CD4-positive, alpha-beta T cell (primary cell): ENCODE measurements at regions not wholly inside any gene's neighbourhood (a gene's known extent, or its start where the extent isn't known, plus 50 kb on each side); places are given as distances from the start of the nearest gene placed in this dataset.

ENCODE experiments used
- ATAC-seq: fragments of 200-7000 bp; cut with Tn5 transposase; one replicate; pipeline ENCODE4 v1.10.0; 2022; ENCODE audit warnings: mild to moderate bottlenecking; ENCODE audit not compliant: poor library complexity
- CTCF ChIA-PET: fragments of 350-600 bp; sonication (Branson Sonifier 250); formaldehyde crosslinking; loops from one replicate; lab custom pipeline; 2021; ENCODE audit warnings: antibody characterized with exemption, inconsistent platforms; lab: Charles Lee
- POLR2A ChIA-PET: fragments of 350-600 bp; sonication (Branson Sonifier 250); formaldehyde crosslinking; loops from one replicate; lab custom pipeline; 2021; ENCODE audit warnings: antibody characterized with exemption, inconsistent platforms; lab: Charles Lee
- DNase-seq, 14 experiments: peaks; one replicate each; pipeline ENCODE4 v3.0.0-alpha.2; 2013 to 2020; ENCODE audit warnings: mixed read lengths in 2 of 14
- H3K27ac ChIP-seq, 2 donors: one replicate each; pipeline versions ENCODE4 v1.5.1 to v1.7.0; 2013; ENCODE audit warnings: low read length in 2 of 2, low read depth in 1 of 2, mild to moderate bottlenecking in 1 of 2
- H3K27me3 ChIP-seq, 2 experiments: 1 replicate in 1 of 2; 2 replicates in 1 of 2; pipeline versions ENCODE4 v1.6.1 to v1.7.0; 2013; ENCODE audit warnings: low read length in 2 of 2, control low read depth in 1 of 2, mild to moderate bottlenecking in 1 of 2, moderate library complexity in 1 of 2; ENCODE audit not compliant: insufficient read depth in 2 of 2, control insufficient read depth in 1 of 2
- H3K36me3 ChIP-seq: one replicate; pipeline ENCODE4 v1.6.1; 2013; ENCODE audit warnings: low read length, control low read depth; ENCODE audit not compliant: insufficient read depth
- H3K4me1 ChIP-seq: one replicate; pipeline ENCODE4 v1.6.1; 2013; ENCODE audit warnings: low read length, control low read depth; ENCODE audit not compliant: insufficient read depth
- H3K4me3 ChIP-seq: one replicate; pipeline ENCODE4 v1.5.1; 2013; ENCODE audit warnings: mild to moderate bottlenecking, low read length, moderate library complexity
- H3K9me3 ChIP-seq, 2 experiments: 1 replicate in 1 of 2; 2 replicates in 1 of 2; pipeline versions ENCODE4 v1.6.1 to v1.7.0; 2013; ENCODE audit warnings: low read length in 2 of 2, mild to moderate bottlenecking in 2 of 2, control low read depth in 1 of 2, moderate library complexity in 1 of 2; ENCODE audit not compliant: control insufficient read depth in 1 of 2, insufficient read depth in 1 of 2
- H3K27ac Mint-ChIP-seq: one replicate; pipeline ENCODE4 v1.8.0; 2020; ENCODE audit warnings: mixed read lengths
- H3K27me3 Mint-ChIP-seq: one replicate; pipeline ENCODE4 v1.8.0; 2021; ENCODE audit warnings: mixed read lengths
- H3K36me3 Mint-ChIP-seq: one replicate; pipeline ENCODE4 v1.8.0; 2021; ENCODE audit warnings: low read depth, mixed read lengths
- H3K4me1 Mint-ChIP-seq: one replicate; pipeline ENCODE4 v1.8.0; 2021; ENCODE audit warnings: low read depth, mixed read lengths
- H3K4me3 Mint-ChIP-seq: one replicate; pipeline ENCODE4 v1.8.0; 2020; ENCODE audit warnings: mild to moderate bottlenecking, mixed read lengths
- H3K9me3 Mint-ChIP-seq: one replicate; pipeline ENCODE4 v1.8.0; 2020; ENCODE audit warnings: mixed read lengths
- intact Hi-C, 2 experiments: fragments of 100-400 bp; cut with DNase I in 1 of 2; cut with micrococcal nuclease in 1 of 2; formaldehyde crosslinking; loops; one replicate each; pipeline versions ENCODE4 v1.15.1 to v1.9.0; 2023 to 2025; cut with DNase I, micrococcal nuclease
- TF ChIP-seq, protein P1 (sequence below): fragments of 200-600 bp; IDR thresholded peaks from one replicate; pipeline ENCODE4 v1.8.0; 2022; ENCODE audit warnings: antibody characterized with exemption, mild to moderate bottlenecking

DNA sequence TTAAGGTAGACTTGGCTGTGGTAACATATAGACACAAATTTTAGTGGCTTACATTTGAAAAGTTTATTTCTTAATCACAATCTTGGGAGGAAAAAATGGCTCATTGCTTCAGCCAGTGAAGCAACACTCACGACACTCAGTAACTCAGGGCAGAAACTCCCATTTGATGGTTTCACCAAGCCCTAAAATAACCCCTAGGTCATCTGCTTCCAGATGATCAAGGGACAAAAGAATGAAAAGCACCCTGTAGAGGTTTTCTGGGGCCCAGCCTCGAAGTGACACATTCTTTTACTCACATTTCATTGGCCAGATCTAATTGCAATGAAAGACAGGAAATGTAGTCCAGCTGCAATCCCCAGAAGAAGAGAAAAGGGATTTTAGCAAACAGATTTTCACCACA lies 275.9 kb downstream of the TMX3 start:
- Histone ChIP-seq H3K4me1 (no peaks in the 10 kb centered on the region), H3K36me3 (no peaks in the 10 kb centered on the region), H3K9me3 (no peaks in the 10 kb centered on the region), H3K27ac (no peak overlapping the region), H3K27me3 (no peaks in the 10 kb centered on the region), H3K4me3 (no peak overlapping the region)
- Mint-ChIP-seq H3K4me1 (no peaks in the 10 kb centered on the region), H3K4me3 (no peak overlapping the region), H3K9me3 (no peaks in the 10 kb centered on the region), H3K36me3 (no peaks in the 10 kb centered on the region), H3K27ac (no peak overlapping the region), H3K27me3 (no peaks in the 10 kb centered on the region)
- CTCF ChIA-PET: no interaction called here
- ATAC-seq: no peak
- DNase-seq: no peak
- intact Hi-C loops: no loop called here
- TF ChIP-seq, protein P1, sequence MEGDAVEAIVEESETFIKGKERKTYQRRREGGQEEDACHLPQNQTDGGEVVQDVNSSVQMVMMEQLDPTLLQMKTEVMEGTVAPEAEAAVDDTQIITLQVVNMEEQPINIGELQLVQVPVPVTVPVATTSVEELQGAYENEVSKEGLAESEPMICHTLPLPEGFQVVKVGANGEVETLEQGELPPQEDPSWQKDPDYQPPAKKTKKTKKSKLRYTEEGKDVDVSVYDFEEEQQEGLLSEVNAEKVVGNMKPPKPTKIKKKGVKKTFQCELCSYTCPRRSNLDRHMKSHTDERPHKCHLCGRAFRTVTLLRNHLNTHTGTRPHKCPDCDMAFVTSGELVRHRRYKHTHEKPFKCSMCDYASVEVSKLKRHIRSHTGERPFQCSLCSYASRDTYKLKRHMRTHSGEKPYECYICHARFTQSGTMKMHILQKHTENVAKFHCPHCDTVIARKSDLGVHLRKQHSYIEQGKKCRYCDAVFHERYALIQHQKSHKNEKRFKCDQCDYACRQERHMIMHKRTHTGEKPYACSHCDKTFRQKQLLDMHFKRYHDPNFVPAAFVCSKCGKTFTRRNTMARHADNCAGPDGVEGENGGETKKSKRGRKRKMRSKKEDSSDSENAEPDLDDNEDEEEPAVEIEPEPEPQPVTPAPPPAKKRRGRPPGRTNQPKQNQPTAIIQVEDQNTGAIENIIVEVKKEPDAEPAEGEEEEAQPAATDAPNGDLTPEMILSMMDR: no peak
- POLR2A ChIA-PET: no interaction called here

DNA sequence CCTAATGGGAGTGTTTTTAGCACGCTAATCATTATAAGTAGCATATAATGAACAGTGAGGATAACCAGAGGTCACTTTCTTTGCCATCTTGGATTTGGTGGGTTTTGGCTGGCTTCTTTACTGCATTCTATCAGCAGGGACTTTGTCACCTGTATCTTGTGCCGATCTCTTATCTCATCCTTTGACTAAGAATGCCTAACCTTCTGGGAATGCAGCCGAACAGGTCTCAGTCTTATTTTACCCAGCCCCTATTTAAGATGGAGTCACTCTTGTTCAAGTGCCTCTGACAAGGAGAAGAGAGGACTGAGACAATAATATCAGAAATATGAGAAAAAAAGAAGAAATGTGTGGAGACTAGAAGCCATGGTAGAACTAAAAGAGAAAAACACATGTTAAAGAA lies 276.4 kb downstream of the TMX3 start:
- DNase-seq (no peak), ATAC-seq (no peak)
- Histone ChIP-seq H3K27ac (no peak overlapping the region), H3K4me1 (no peaks in the 10 kb centered on the region), H3K36me3 (no peaks in the 10 kb centered on the region), H3K9me3 (no peaks in the 10 kb centered on the region), H3K4me3 (no peak overlapping the region), H3K27me3 (no peaks in the 10 kb centered on the region)
- Mint-ChIP-seq H3K36me3 (no peaks in the 10 kb centered on the region), H3K27ac (no peak overlapping the region), H3K4me3 (no peak overlapping the region), H3K27me3 (no peaks in the 10 kb centered on the region), H3K4me1 (no peaks in the 10 kb centered on the region), H3K9me3 (no peaks in the 10 kb centered on the region)
- TF ChIP-seq, protein P1: no peak
- ChIA-PET CTCF (no interaction called here), POLR2A (no interaction called here)
- intact Hi-C loops: no loop called here

DNA sequence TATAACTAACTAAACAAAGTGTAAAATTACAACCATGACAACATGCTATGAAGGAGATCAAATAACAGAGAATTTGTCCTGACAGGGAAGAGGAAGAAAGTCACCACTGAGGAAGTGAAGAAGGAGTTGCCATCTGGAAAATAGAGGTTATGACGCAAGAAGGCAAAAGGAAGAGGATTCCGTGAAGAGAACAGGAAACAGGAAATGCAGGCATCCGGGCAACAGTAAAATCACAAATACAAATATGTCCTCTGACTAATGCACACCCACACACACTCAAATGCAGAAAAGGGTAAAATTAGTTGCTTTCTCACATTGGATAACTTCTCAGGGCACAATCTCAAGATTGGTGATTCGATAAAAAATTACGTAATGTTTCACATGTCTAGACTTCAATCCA lies 278.4 kb downstream of the TMX3 start:
- Histone ChIP-seq H3K4me1 (no peaks in the 10 kb centered on the region), H3K9me3 (no peaks in the 10 kb centered on the region), H3K27me3 (no peaks in the 10 kb centered on the region), H3K27ac (no peak overlapping the region), H3K36me3 (no peaks in the 10 kb centered on the region), H3K4me3 (no peak overlapping the region)
- DNase-seq (no peak), ATAC-seq (no peak)
- Mint-ChIP-seq H3K27me3 (no peaks in the 10 kb centered on the region), H3K27ac (no peak overlapping the region), H3K9me3 (no peaks in the 10 kb centered on the region), H3K4me3 (no peak overlapping the region), H3K4me1 (no peaks in the 10 kb centered on the region), H3K36me3 (no peaks in the 10 kb centered on the region)
- TF ChIP-seq, protein P1: no peak
- ChIA-PET POLR2A (no interaction called here), CTCF (no interaction called here)
- intact Hi-C loops: no loop called here
